Astrocyte (in vitro differentiated cells and primary cell): ENCODE measurements at regions not wholly inside any gene's neighbourhood (a gene's known extent, or its start where the extent isn't known, plus 50 kb on each side); places are given as distances from the start of the nearest gene placed in this dataset.

Experiments
- DNase-seq: peaks from one replicate; pipeline ENCODE4 v3.0.0-alpha.2; 2010; ENCODE audit warnings: low read depth
- FAIRE-seq: peaks from 2 replicates; lab custom pipeline; 2011; peaks lifted over from hg19 to GRCh38; lab: Jason Lieb, UNC
- H2AFZ ChIP-seq: 2 replicates; pipeline ENCODE4 v1.6.0; 2012; ENCODE audit warnings: low read depth, low read length, inconsistent platforms
- H3K27ac ChIP-seq: 2 replicates; pipeline ENCODE4 v1.5.1; 2011; ENCODE audit warnings: low read depth, low read length, inconsistent platforms
- H3K27me3 ChIP-seq: 2 replicates; pipeline ENCODE4 v1.6.0; 2011; ENCODE audit warnings: low read length, inconsistent platforms; ENCODE audit not compliant: insufficient read depth
- H3K36me3 ChIP-seq: 2 replicates; pipeline ENCODE4 v1.5.1; 2011; ENCODE audit warnings: low read length, inconsistent platforms; ENCODE audit not compliant: insufficient read depth
- H3K4me1 ChIP-seq: 2 replicates; pipeline ENCODE4 v1.5.1; 2011; ENCODE audit warnings: low read length, inconsistent platforms; ENCODE audit not compliant: insufficient read depth
- H3K4me2 ChIP-seq: 2 replicates; pipeline ENCODE4 v1.6.0; 2012; ENCODE audit warnings: low read length, inconsistent platforms
- H3K4me3 ChIP-seq: 2 replicates; pipeline ENCODE4 v1.5.1; 2011; ENCODE audit warnings: low read depth, mild to moderate bottlenecking, low read length, inconsistent platforms; ENCODE audit not compliant: insufficient read depth
- H3K79me2 ChIP-seq: 2 replicates; pipeline ENCODE4 v1.6.0; 2012; ENCODE audit warnings: mild to moderate bottlenecking, low read length, inconsistent platforms; ENCODE audit not compliant: insufficient read depth
- H3K9ac ChIP-seq: 2 replicates; pipeline ENCODE4 v1.6.0; 2012; ENCODE audit warnings: mild to moderate bottlenecking, low read length, inconsistent platforms
- H3K9me3 ChIP-seq: 2 replicates; pipeline ENCODE4 v1.5.1; 2012; ENCODE audit warnings: low read depth, mild to moderate bottlenecking, low read length, inconsistent platforms; ENCODE audit not compliant: insufficient read depth
- H4K20me1 ChIP-seq: 2 replicates; pipeline ENCODE4 v1.6.0; 2012; ENCODE audit warnings: low read length, inconsistent platforms; ENCODE audit not compliant: insufficient read depth
- H3K27ac Mint-ChIP-seq: one replicate; pipeline ENCODE4 v1.8.0; 2021; ENCODE audit warnings: mild to moderate bottlenecking, mixed read lengths; ENCODE audit not compliant: unreplicated experiment
- H3K27me3 Mint-ChIP-seq: one replicate; pipeline ENCODE4 v1.8.0; 2021; ENCODE audit warnings: low read depth, mixed read lengths; ENCODE audit not compliant: unreplicated experiment
- H3K36me3 Mint-ChIP-seq: one replicate; pipeline ENCODE4 v1.8.0; 2021; ENCODE audit warnings: low read depth, mixed read lengths; ENCODE audit not compliant: unreplicated experiment
- H3K4me1 Mint-ChIP-seq: one replicate; pipeline ENCODE4 v1.8.0; 2021; ENCODE audit warnings: low read depth, mixed read lengths; ENCODE audit not compliant: unreplicated experiment
- H3K4me3 Mint-ChIP-seq: one replicate; pipeline ENCODE4 v1.8.0; 2021; ENCODE audit warnings: mild to moderate bottlenecking, moderate library complexity, mixed read lengths; ENCODE audit not compliant: unreplicated experiment
- H3K9me3 Mint-ChIP-seq: one replicate; pipeline ENCODE4 v1.8.0; 2021; ENCODE audit warnings: mild to moderate bottlenecking, mixed read lengths; ENCODE audit not compliant: unreplicated experiment
- CTCF ChIP-seq: IDR thresholded peaks from 2 replicates; pipeline ENCODE4 v1.5.1; 2011; ENCODE audit warnings: low read depth, mild to moderate bottlenecking, inconsistent platforms, low read length, moderate library complexity; ENCODE audit not compliant: insufficient read depth
- EZH2 ChIP-seq: IDR thresholded peaks from 2 replicates; pipeline ENCODE4 v1.6.1; 2012; ENCODE audit warnings: mild to moderate bottlenecking, low read length, inconsistent platforms; ENCODE audit not compliant: insufficient read depth

GRCh38 chr7:54349229-54349628 is 192.9 kb upstream of the VSTM2A start:
- peak; percentile 1 for DNase-seq
- no peak overlapping the region for H3K4me2 ChIP-seq
- no peak overlapping the region for H3K4me3 ChIP-seq
- peaks cover 7% of the 10 kb centered on the region for H3K4me1 Mint-ChIP-seq
- no peaks in the 10 kb centered on the region for H3K27me3 ChIP-seq
- H3K79me2 ChIP-seq = no peaks in the 10 kb centered on the region
- no peak for TF ChIP-seq CTCF
- TF ChIP-seq EZH2 = no peak
- no peaks in the 10 kb centered on the region for H3K4me1 ChIP-seq
- no peaks in the 10 kb centered on the region for H3K27me3 Mint-ChIP-seq
- H3K9me3 ChIP-seq = no peaks in the 10 kb centered on the region
- no peaks in the 10 kb centered on the region for H4K20me1 ChIP-seq
- H3K4me3 Mint-ChIP-seq = no peak overlapping the region
- H3K9me3 Mint-ChIP-seq = no peaks in the 10 kb centered on the region
- H3K9ac ChIP-seq = no peak overlapping the region
- H3K27ac Mint-ChIP-seq = no peak overlapping the region
- H3K36me3 ChIP-seq = no peaks in the 10 kb centered on the region
- H2AFZ ChIP-seq = no peak overlapping the region
- no peaks in the 10 kb centered on the region for H3K36me3 Mint-ChIP-seq
- H3K27ac ChIP-seq = no peak overlapping the region
- FAIRE-seq = no peak

- Histone ChIP-seq H3K79me2 (no peaks in the 10 kb centered on the region), H2AFZ (no peak overlapping the region), H3K27me3 (no peaks in the 10 kb centered on the region), H3K9ac (no peak overlapping the region), H3K4me3 (no peak overlapping the region), H3K27ac (no peak overlapping the region), H3K4me1 (no peaks in the 10 kb centered on the region), H3K4me2 (no peak overlapping the region), H3K9me3 (no peaks in the 10 kb centered on the region), H4K20me1 (no peaks in the 10 kb centered on the region), H3K36me3 (no peaks in the 10 kb centered on the region)
- Mint-ChIP-seq H3K27ac (no peak overlapping the region), H3K36me3 (no peaks in the 10 kb centered on the region), H3K4me1 (peaks cover 2% of the 10 kb centered on the region), H3K4me3 (no peak overlapping the region), H3K27me3 (no peaks in the 10 kb centered on the region), H3K9me3 (no peaks in the 10 kb centered on the region)
- DNase-seq (no peak), FAIRE-seq (no peak)
- TF ChIP-seq CTCF = no peak
These were observed 187.7 kb upstream of the VSTM2A start for GRCh38 chr7:54354436-54354835.

GRCh38 chr7:54355842-54356241 is 186.3 kb upstream of the VSTM2A start:
- no peak overlapping the region for H3K4me3 ChIP-seq
- Mint-ChIP-seq H3K4me3 (no peak overlapping the region), H3K36me3 (no peaks in the 10 kb centered on the region), H3K9me3 (no peaks in the 10 kb centered on the region), H3K27me3 (no peaks in the 10 kb centered on the region), H3K4me1 (no peaks in the 10 kb centered on the region), H3K27ac (no peak overlapping the region)
- H3K9me3 ChIP-seq = no peaks in the 10 kb centered on the region
- no peak overlapping the region for H3K4me2 ChIP-seq
- FAIRE-seq = no peak
- no peak overlapping the region for H3K27ac ChIP-seq
- TF ChIP-seq CTCF (no peak), EZH2 (no peak)
- no peak for DNase-seq
- H3K9ac ChIP-seq = no peak overlapping the region
- no peaks in the 10 kb centered on the region for H4K20me1 ChIP-seq
- H2AFZ ChIP-seq = no peak overlapping the region
- no peaks in the 10 kb centered on the region for H3K79me2 ChIP-seq
- H3K4me1 ChIP-seq = no peaks in the 10 kb centered on the region
- H3K27me3 ChIP-seq = no peaks in the 10 kb centered on the region
- no peaks in the 10 kb centered on the region for H3K36me3 ChIP-seq
